ENCODE measurements at regions not wholly inside any gene's neighbourhood (a gene's known extent, or its start where the extent isn't known, plus 50 kb on each side); places are given as distances from the start of the nearest gene placed in this dataset.

- Histone ChIP-seq H3K4me1 (ENCODE audit: insufficient read depth) (no peaks in the 10 kb centered on the region), H3K27ac (no peak overlapping the region), H3K27me3 (no peaks in the 10 kb centered on the region), H3K9me3 (ENCODE audit: low read depth) (no peaks in the 10 kb centered on the region), H3K36me3 (replicated peaks; ENCODE audit: insufficient read depth, low read depth) (no peaks in the 10 kb centered on the region), H3K4me3 (no peak overlapping the region), H2AFZ (no peak overlapping the region), H4K20me1 (ENCODE audit: insufficient read depth, poor library complexity, severe bottlenecking) (no peaks in the 10 kb centered on the region), H3K9me2 (replicated peaks; ENCODE audit: insufficient read depth) (no peaks in the 10 kb centered on the region), H3K4me2 (no peak overlapping the region), H3K79me2 (no peaks in the 10 kb centered on the region)
- DNase-seq (ENCODE audit: low spot score): no peak
- TF ChIP-seq CTCF (IDR thresholded peaks at IDR 0.05; ENCODE audit: poor library complexity) (no peak), EZH2phosphoT487 (IDR thresholded peaks at IDR 0.05; ENCODE audit: low read depth, severe bottlenecking, unreplicated experiment) (no peak), EZH2 (IDR thresholded peaks at IDR 0.05; ENCODE audit: borderline replicate concordance) (no peak)
Observed at GRCh38 chr13:83825676-83826075, 56.6 kb downstream of the SLITRK1 start.

GRCh38 chr13:83824560-83824959 lies 57.7 kb downstream of the SLITRK1 start:
- no peaks in the 10 kb centered on the region for H3K79me2 ChIP-seq
- no peak overlapping the region for H2AFZ ChIP-seq
- H3K4me2 ChIP-seq: no peak overlapping the region
- no peaks in the 10 kb centered on the region for H3K27me3 ChIP-seq
- WGBS (ENCODE audit: low lambda C conversion rate, missing lambda C conversion rate): 94% methylated on average over 8 of the region's 8 CpGs
- H3K4me3 ChIP-seq: no peak overlapping the region
- DNase-seq (ENCODE audit: low spot score): no peak
- H3K27ac ChIP-seq: no peak overlapping the region
- H3K4me1 ChIP-seq (ENCODE audit: insufficient read depth): no peaks in the 10 kb centered on the region
- H3K9me2 ChIP-seq (replicated peaks; ENCODE audit: insufficient read depth): no peaks in the 10 kb centered on the region
- no peaks in the 10 kb centered on the region for H3K36me3 ChIP-seq (replicated peaks; ENCODE audit: insufficient read depth, low read depth)
- H3K9me3 ChIP-seq (ENCODE audit: low read depth): no peaks in the 10 kb centered on the region
- H4K20me1 ChIP-seq (ENCODE audit: insufficient read depth, poor library complexity, severe bottlenecking): no peaks in the 10 kb centered on the region
- no peak for TF ChIP-seq EZH2phosphoT487 (IDR thresholded peaks at IDR 0.05; ENCODE audit: low read depth, severe bottlenecking, unreplicated experiment)

- Histone ChIP-seq H3K4me3 (no peak overlapping the region), H3K9me3 (ENCODE audit: low read depth) (no peaks in the 10 kb centered on the region), H4K20me1 (ENCODE audit: insufficient read depth, poor library complexity, severe bottlenecking) (no peaks in the 10 kb centered on the region), H3K36me3 (replicated peaks; ENCODE audit: insufficient read depth, low read depth) (no peaks in the 10 kb centered on the region), H3K4me1 (ENCODE audit: insufficient read depth) (no peaks in the 10 kb centered on the region), H3K79me2 (no peaks in the 10 kb centered on the region), H3K27me3 (no peaks in the 10 kb centered on the region), H3K4me2 (no peak overlapping the region), H3K27ac (no peak overlapping the region), H3K9me2 (replicated peaks; ENCODE audit: insufficient read depth) (no peaks in the 10 kb centered on the region), H2AFZ (no peak overlapping the region)
- TF ChIP-seq EZH2 (IDR thresholded peaks at IDR 0.05; ENCODE audit: borderline replicate concordance) (no peak), EZH2phosphoT487 (IDR thresholded peaks at IDR 0.05; ENCODE audit: low read depth, severe bottlenecking, unreplicated experiment) (no peak)
- no peak for DNase-seq (ENCODE audit: low spot score)
Observed at GRCh38 chr13:83824120-83824519, 58.2 kb downstream of the SLITRK1 start.

GRCh38 chr13:83819611-83820010 lies 62.7 kb downstream of the SLITRK1 start:
- WGBS (ENCODE audit: low lambda C conversion rate, missing lambda C conversion rate): 83% methylated on average over 2 of the region's 2 CpGs
- no peak overlapping the region for H2AFZ ChIP-seq
- no peak overlapping the region for H3K4me2 ChIP-seq
- H3K79me2 ChIP-seq: no peaks in the 10 kb centered on the region
- H3K9me2 ChIP-seq (replicated peaks; ENCODE audit: insufficient read depth): no peaks in the 10 kb centered on the region
- H3K36me3 ChIP-seq (replicated peaks; ENCODE audit: insufficient read depth, low read depth): no peaks in the 10 kb centered on the region
- TF ChIP-seq EZH2 (IDR thresholded peaks at IDR 0.05; ENCODE audit: borderline replicate concordance): no peak
- TF ChIP-seq EZH2phosphoT487 (IDR thresholded peaks at IDR 0.05; ENCODE audit: low read depth, severe bottlenecking, unreplicated experiment): no peak
- no peak for TF ChIP-seq CTCF (IDR thresholded peaks at IDR 0.05; ENCODE audit: poor library complexity)
- no peaks in the 10 kb centered on the region for H4K20me1 ChIP-seq (ENCODE audit: insufficient read depth, poor library complexity, severe bottlenecking)
- DNase-seq (ENCODE audit: low spot score): no peak
- H3K4me1 ChIP-seq (ENCODE audit: insufficient read depth): no peaks in the 10 kb centered on the region
- no peak overlapping the region for H3K27ac ChIP-seq
- no peak overlapping the region for H3K4me3 ChIP-seq
- H3K27me3 ChIP-seq: no peaks in the 10 kb centered on the region
- H3K9me3 ChIP-seq (ENCODE audit: low read depth): no peaks in the 10 kb centered on the region

All from hepatocyte (in vitro differentiated cells).